GM12801 (cell line): ENCODE measurements at regions not wholly inside any gene's neighbourhood (a gene's known extent, or its start where the extent isn't known, plus 50 kb on each side); places are given as distances from the start of the nearest gene placed in this dataset.

Experiments
- CTCF ChIP-seq: IDR thresholded peaks from one replicate; pipeline ENCODE4 v1.5.1; 2011; ENCODE audit warnings: control low read depth; ENCODE audit not compliant: insufficient read length; ENCODE audit errors: extremely low read depth

- TF ChIP-seq CTCF, result no peak
These were observed 65.5 kb downstream of the ANKRD60 start for GRCh38 chr20:58162986-58163385.

GRCh38 chr20:58161192-58161591 lies 67.3 kb downstream of the ANKRD60 start:
- no peak for TF ChIP-seq CTCF

GRCh38 chr20:58160451-58161061 lies 67.9 kb downstream of the ANKRD60 start:
- TF ChIP-seq CTCF, result no peak

- TF ChIP-seq CTCF, result no peak
These were observed 73.1 kb downstream of the ANKRD60 start for GRCh38 chr20:58155148-58155925.

GRCh38 chr20:58154113-58154512 lies 74.3 kb downstream of the ANKRD60 start:
- no peak for TF ChIP-seq CTCF

GRCh38 chr20:58153121-58153520 lies 75.3 kb downstream of the ANKRD60 start:
- no peak for TF ChIP-seq CTCF

- no peak for TF ChIP-seq CTCF
These were observed 77.7 kb downstream of the ANKRD60 start for GRCh38 chr20:58150772-58151171.
